Natural killer cell (primary cell): ENCODE measurements at regions not wholly inside any gene's neighbourhood (a gene's known extent, or its start where the extent isn't known, plus 50 kb on each side); places are given as distances from the start of the nearest gene placed in this dataset.
"Not testable (repeated sequence)": the region's sequence is repeated elsewhere in the genome, so short reads cannot be mapped to it uniquely, and the experiment has no call there.

Source experiments
- ATAC-seq, 3 donors: fragments of 150-1000 bp in 2 of 3; fragments of 200-7000 bp in 1 of 3; cut with Tn5 transposase; 1 replicate in 1 of 3; 2 replicates in 2 of 3; pipeline ENCODE4 v1.10.0; 2021; ENCODE audit warnings: mild to moderate bottlenecking in 2 of 3, moderate library complexity in 2 of 3
- DNase-seq, 2 donors: peaks; one replicate each; pipeline versions ENCODE4 v3.0.0 to v3.0.0-alpha.2; 2013 to 2021; ENCODE audit warnings: mixed read lengths in 1 of 2
- H3K27ac ChIP-seq: one replicate; pipeline ENCODE4 v1.5.1; 2013; ENCODE audit warnings: mild to moderate bottlenecking, low read length
- H3K27me3 ChIP-seq: one replicate; pipeline ENCODE4 v1.6.1; 2013; ENCODE audit warnings: low read length; ENCODE audit not compliant: control insufficient read depth, insufficient read depth
- H3K36me3 ChIP-seq: one replicate; pipeline ENCODE4 v1.6.1; 2013; ENCODE audit warnings: low read length; ENCODE audit not compliant: control insufficient read depth, insufficient read depth
- H3K4me1 ChIP-seq: one replicate; pipeline ENCODE4 v1.6.1; 2013; ENCODE audit warnings: low read length; ENCODE audit not compliant: control insufficient read depth, insufficient read depth
- H3K4me3 ChIP-seq: one replicate; pipeline ENCODE4 v1.5.1; 2013; ENCODE audit warnings: low read length
- H3K9me3 ChIP-seq: one replicate; pipeline ENCODE4 v1.6.1; 2013; ENCODE audit warnings: low read length; ENCODE audit not compliant: control insufficient read depth, insufficient read depth
- H3K27ac Mint-ChIP-seq, 2 donors: one replicate each; pipeline ENCODE4 v1.8.0; 2022; ENCODE audit warnings: mild to moderate bottlenecking in 2 of 2, mixed read lengths in 2 of 2, moderate library complexity in 1 of 2
- H3K27me3 Mint-ChIP-seq, 2 donors: one replicate each; pipeline ENCODE4 v1.8.0; 2022; ENCODE audit warnings: low read depth in 2 of 2, mixed read lengths in 2 of 2
- H3K36me3 Mint-ChIP-seq: one replicate; pipeline ENCODE4 v1.8.0; 2022; ENCODE audit warnings: mixed read lengths
- H3K4me1 Mint-ChIP-seq, 2 donors: one replicate each; pipeline ENCODE4 v1.8.0; 2022; ENCODE audit warnings: mixed read lengths in 2 of 2
- H3K4me3 Mint-ChIP-seq: one replicate; pipeline ENCODE4 v1.8.0; 2022; ENCODE audit warnings: mild to moderate bottlenecking, moderate library complexity, mixed read lengths
- H3K9me3 Mint-ChIP-seq, 2 donors: one replicate each; pipeline ENCODE4 v1.8.0; 2022; ENCODE audit warnings: mixed read lengths in 2 of 2
- CTCF ChIP-seq: fragments of 200-600 bp; IDR thresholded peaks from one replicate; pipeline ENCODE4 v1.8.0; 2022; ENCODE audit warnings: antibody characterized with exemption
- WGBS: methylation state at CpG from one replicate; pipeline ENCODE4 v1.1.7; 2013; ENCODE audit warnings: missing lambda C conversion rate; ENCODE audit not compliant: insufficient coverage; 5-methylcytosine and 5-hydroxymethylcytosine counted together
- intact Hi-C: fragments of 100-400 bp; cut with micrococcal nuclease; formaldehyde crosslinking; loops from one replicate; pipeline ENCODE4 v1.14.2; 2022

GRCh38 chr20:26295006-26295405, 598.4 kb upstream of the ZNF337 start:
- no peaks in the 10 kb centered on the region for H3K27me3 Mint-ChIP-seq
- no peaks in the 10 kb centered on the region for H3K4me1 ChIP-seq
- no peak overlapping the region for H3K4me3 ChIP-seq
- no peaks in the 10 kb centered on the region for H3K36me3 Mint-ChIP-seq
- H3K9me3 Mint-ChIP-seq, result no peaks in the 10 kb centered on the region
- no peaks in the 10 kb centered on the region for H3K27me3 ChIP-seq
- 94% methylated on average over 2 of the region's 5 CpGs for WGBS
- H3K36me3 ChIP-seq, result no peaks in the 10 kb centered on the region
- intact Hi-C loops, result no loop called here
- TF ChIP-seq CTCF, result no peak
- DNase-seq, result no peak
- no peaks in the 10 kb centered on the region for H3K9me3 ChIP-seq
- H3K27ac Mint-ChIP-seq, result no peak overlapping the region
- H3K27ac ChIP-seq, result no peak overlapping the region
- H3K4me3 Mint-ChIP-seq, result no peak overlapping the region
- ATAC-seq, result no peak
- H3K4me1 Mint-ChIP-seq, result no peaks in the 10 kb centered on the region

GRCh38 chr20:26288379-26289061, 591.9 kb upstream of the ZNF337 start:
- H3K27me3 ChIP-seq, DNase-seq, H3K4me1 Mint-ChIP-seq, H3K9me3 Mint-ChIP-seq, H3K9me3 ChIP-seq, H3K27me3 Mint-ChIP-seq, H3K4me3 ChIP-seq, ATAC-seq, intact Hi-C loops, H3K36me3 Mint-ChIP-seq, H3K4me1 ChIP-seq, H3K36me3 ChIP-seq, H3K27ac Mint-ChIP-seq, H3K4me3 Mint-ChIP-seq, H3K27ac ChIP-seq: not testable (repeated sequence)
- WGBS, result 82% methylated on average over 5 of the region's 7 CpGs

- H3K27me3 ChIP-seq, result no peaks in the 10 kb centered on the region
- ATAC-seq, result no peak
- no peaks in the 10 kb centered on the region for H3K36me3 ChIP-seq
- H3K9me3 ChIP-seq, result no peaks in the 10 kb centered on the region
- H3K4me3 Mint-ChIP-seq, result no peak overlapping the region
- no peaks in the 10 kb centered on the region for H3K4me1 ChIP-seq
- peaks cover 0 to 5% of the 10 kb centered on the region in 2 donors for H3K27me3 Mint-ChIP-seq
- 88% methylated on average over 4 of the region's 5 CpGs for WGBS
- no peak for TF ChIP-seq CTCF
- peaks cover 3 to 5% of the 10 kb centered on the region in 2 donors for H3K9me3 Mint-ChIP-seq
- intact Hi-C loops, result no loop called here
- H3K27ac Mint-ChIP-seq, result no peak overlapping the region
- no peaks in the 10 kb centered on the region for H3K36me3 Mint-ChIP-seq
- H3K4me3 ChIP-seq, result no peak overlapping the region
- H3K4me1 Mint-ChIP-seq, result no peaks in the 10 kb centered on the region
- no peak for DNase-seq
- no peak overlapping the region for H3K27ac ChIP-seq
Observed at GRCh38 chr20:26279238-26279637, 582.6 kb upstream of the ZNF337 start.

- ATAC-seq (no peak), DNase-seq (no peak)
- H3K4me3 Mint-ChIP-seq, result no peak overlapping the region
- Histone ChIP-seq H3K9me3 (no peaks in the 10 kb centered on the region), H3K4me1 (no peaks in the 10 kb centered on the region), H3K4me3 (no peak overlapping the region), H3K27ac (no peak overlapping the region), H3K27me3 (no peaks in the 10 kb centered on the region), H3K36me3 (no peaks in the 10 kb centered on the region)
- H3K36me3 Mint-ChIP-seq, result no peaks in the 10 kb centered on the region
- no peak for TF ChIP-seq CTCF
- peaks cover 3 to 5% of the 10 kb centered on the region in 2 donors for H3K9me3 Mint-ChIP-seq
- 94% methylated on average over 21 of the region's 21 CpGs for WGBS
- intact Hi-C loops, result no loop called here
- H3K4me1 Mint-ChIP-seq, result no peaks in the 10 kb centered on the region
- H3K27ac Mint-ChIP-seq, result no peak overlapping the region
- peaks cover 0 to 5% of the 10 kb centered on the region in 2 donors for H3K27me3 Mint-ChIP-seq
Observed at GRCh38 chr20:26277339-26277738, 580.7 kb upstream of the ZNF337 start.
